A673 (cell line): ENCODE measurements at regions not wholly inside any gene's neighbourhood (a gene's known extent, or its start where the extent isn't known, plus 50 kb on each side); places are given as distances from the start of the nearest gene placed in this dataset.
"Not testable (repeated sequence)": the region's sequence is repeated elsewhere in the genome, so short reads cannot be mapped to it uniquely, and the experiment has no call there.

Experiments used
- EZH2 ChIP-seq: fragments of 200-600 bp; sonication (generic); IDR thresholded peaks from 2 replicates; pipeline ENCODE4 v1.6.1; 2017; ENCODE audit warnings: borderline replicate concordance, low read depth, mild to moderate bottlenecking, mixed read lengths, antibody characterized with exemption, low read length; ENCODE audit not compliant: poor library complexity, severe bottlenecking
- TF ChIP-seq, protein P1 (sequence below): fragments of 300-800, 200-600 bp; sonication (generic); conservative IDR thresholded peaks from 2 replicates; pipeline ENCODE4 v1.5.1; 2017; ENCODE audit warnings: low read depth, mild to moderate bottlenecking, antibody characterized with exemption, low read length, moderate library complexity, mixed read lengths

DNA sequence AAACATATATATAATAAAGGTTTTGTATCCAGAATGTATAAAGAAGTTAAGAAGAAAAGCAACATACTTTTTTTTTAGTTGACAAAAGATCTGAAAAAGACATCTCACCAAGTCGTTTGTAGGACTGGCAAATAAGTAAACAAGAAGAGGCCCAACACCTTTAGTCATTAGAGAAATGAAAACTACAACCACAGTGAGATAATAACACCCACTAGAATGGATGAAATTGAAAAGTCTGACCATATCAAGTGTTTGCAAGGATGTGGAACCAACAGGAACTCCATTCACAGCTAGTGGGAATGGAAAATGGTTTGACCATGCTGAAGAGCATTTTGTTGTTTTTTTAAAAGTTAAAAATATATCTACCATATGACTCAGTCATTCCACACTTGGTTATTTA, 54.0 kb upstream of the PLGLB2 start:
- TF ChIP-seq, protein P1, sequence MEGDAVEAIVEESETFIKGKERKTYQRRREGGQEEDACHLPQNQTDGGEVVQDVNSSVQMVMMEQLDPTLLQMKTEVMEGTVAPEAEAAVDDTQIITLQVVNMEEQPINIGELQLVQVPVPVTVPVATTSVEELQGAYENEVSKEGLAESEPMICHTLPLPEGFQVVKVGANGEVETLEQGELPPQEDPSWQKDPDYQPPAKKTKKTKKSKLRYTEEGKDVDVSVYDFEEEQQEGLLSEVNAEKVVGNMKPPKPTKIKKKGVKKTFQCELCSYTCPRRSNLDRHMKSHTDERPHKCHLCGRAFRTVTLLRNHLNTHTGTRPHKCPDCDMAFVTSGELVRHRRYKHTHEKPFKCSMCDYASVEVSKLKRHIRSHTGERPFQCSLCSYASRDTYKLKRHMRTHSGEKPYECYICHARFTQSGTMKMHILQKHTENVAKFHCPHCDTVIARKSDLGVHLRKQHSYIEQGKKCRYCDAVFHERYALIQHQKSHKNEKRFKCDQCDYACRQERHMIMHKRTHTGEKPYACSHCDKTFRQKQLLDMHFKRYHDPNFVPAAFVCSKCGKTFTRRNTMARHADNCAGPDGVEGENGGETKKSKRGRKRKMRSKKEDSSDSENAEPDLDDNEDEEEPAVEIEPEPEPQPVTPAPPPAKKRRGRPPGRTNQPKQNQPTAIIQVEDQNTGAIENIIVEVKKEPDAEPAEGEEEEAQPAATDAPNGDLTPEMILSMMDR: not testable (repeated sequence)
- not testable (repeated sequence) for TF ChIP-seq EZH2
